CD8-positive, alpha-beta memory T cell (primary cell): ENCODE measurements at regions not wholly inside any gene's neighbourhood (a gene's known extent, or its start where the extent isn't known, plus 50 kb on each side); places are given as distances from the start of the nearest gene placed in this dataset.

ENCODE experiments used
- CTCF ChIA-PET: fragments of 350-600 bp; sonication (Branson Sonifier 250); formaldehyde crosslinking; loops from one replicate; lab custom pipeline; 2021; ENCODE audit warnings: antibody characterized with exemption; lab: Charles Lee
- POLR2A ChIA-PET: fragments of 350-600 bp; sonication (Branson Sonifier 250); formaldehyde crosslinking; loops from one replicate; lab custom pipeline; 2021; ENCODE audit warnings: antibody characterized with exemption; lab: Charles Lee
- DNase-seq, 5 donors: peaks; one replicate each; pipeline versions ENCODE4 v3.0.0 to v3.0.0-alpha.2; 2020 to 2022; ENCODE audit warnings: mixed read lengths in 1 of 5
- H3K27ac ChIP-seq: one replicate; pipeline ENCODE4 v1.7.0; 2013; ENCODE audit warnings: low read depth, mild to moderate bottlenecking, low read length, moderate library complexity
- H3K27me3 ChIP-seq: 2 replicates; pipeline ENCODE4 v1.7.0; 2013; ENCODE audit warnings: low read length, mild to moderate bottlenecking; ENCODE audit not compliant: insufficient read depth, poor library complexity, severe bottlenecking
- H3K36me3 ChIP-seq: 2 replicates; pipeline ENCODE4 v1.7.0; 2013; ENCODE audit warnings: mild to moderate bottlenecking, low read length, moderate library complexity; ENCODE audit not compliant: insufficient read depth
- H3K4me1 ChIP-seq: 2 replicates; pipeline ENCODE4 v1.7.0; 2013; ENCODE audit warnings: mild to moderate bottlenecking, low read length, moderate library complexity; ENCODE audit not compliant: insufficient read depth
- H3K4me3 ChIP-seq: 2 replicates; pipeline ENCODE4 v1.7.0; 2013; ENCODE audit warnings: mild to moderate bottlenecking, low read length
- H3K9me3 ChIP-seq: 2 replicates; pipeline ENCODE4 v1.7.0; 2013; ENCODE audit warnings: mild to moderate bottlenecking, low read length
- H3K27ac Mint-ChIP-seq, 8 donors: one replicate each; pipeline ENCODE4 v1.8.0; 2020 to 2021; ENCODE audit warnings: mixed read lengths in 8 of 8, mild to moderate bottlenecking in 6 of 8, inconsistent platforms in 3 of 8, moderate library complexity in 3 of 8
- H3K27me3 Mint-ChIP-seq, 2 donors: one replicate each; pipeline ENCODE4 v1.8.0; 2020 to 2021; ENCODE audit warnings: mixed read lengths in 2 of 2, mild to moderate bottlenecking in 1 of 2, moderate library complexity in 1 of 2
- H3K36me3 Mint-ChIP-seq, 3 donors: one replicate each; pipeline ENCODE4 v1.8.0; 2020 to 2021; ENCODE audit warnings: mixed read lengths in 3 of 3, inconsistent platforms in 1 of 3, mild to moderate bottlenecking in 1 of 3
- H3K4me1 Mint-ChIP-seq, 3 donors: one replicate each; pipeline ENCODE4 v1.8.0; 2020 to 2021; ENCODE audit warnings: mixed read lengths in 3 of 3, inconsistent platforms in 1 of 3, mild to moderate bottlenecking in 1 of 3
- H3K4me3 Mint-ChIP-seq, 7 donors: one replicate each; pipeline ENCODE4 v1.8.0; 2020 to 2021; ENCODE audit warnings: mixed read lengths in 7 of 7, mild to moderate bottlenecking in 6 of 7, moderate library complexity in 4 of 7, inconsistent platforms in 2 of 7
- H3K9me3 Mint-ChIP-seq, 5 donors: one replicate each; pipeline ENCODE4 v1.8.0; 2020 to 2022; ENCODE audit warnings: mixed read lengths in 5 of 5, mild to moderate bottlenecking in 3 of 5, moderate library complexity in 2 of 5, inconsistent platforms in 1 of 5

DNA sequence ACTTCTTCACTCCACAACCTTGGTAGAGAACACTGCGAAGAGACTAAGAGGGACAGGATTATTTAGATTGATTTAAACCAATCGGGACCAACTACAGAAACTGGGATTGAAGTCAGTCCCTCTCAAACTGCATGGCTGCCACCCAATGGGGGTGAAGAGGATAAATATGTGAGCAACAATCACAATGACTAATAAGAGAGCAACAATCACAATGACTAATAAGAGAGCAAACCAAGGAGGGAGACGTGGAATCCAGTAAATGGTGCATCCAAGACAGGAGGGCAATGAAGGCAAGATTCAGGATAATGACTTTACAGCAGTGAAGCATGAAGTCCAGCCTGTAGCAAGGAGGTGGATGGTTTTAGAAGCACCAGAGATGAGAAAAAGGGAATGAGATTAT is 322.8 kb downstream of the TTLL7 start:
- Histone ChIP-seq H3K27me3 (no peaks in the 10 kb centered on the region), H3K36me3 (no peaks in the 10 kb centered on the region), H3K4me3 (no peak overlapping the region), H3K4me1 (no peaks in the 10 kb centered on the region), H3K27ac (no peak overlapping the region), H3K9me3 (no peaks in the 10 kb centered on the region)
- Mint-ChIP-seq H3K27me3 (peaks cover 0 to 2% of the 10 kb centered on the region in 2 donors), H3K27ac (no peak overlapping the region), H3K4me3 (no peak overlapping the region), H3K4me1 (no peaks in the 10 kb centered on the region), H3K36me3 (no peaks in the 10 kb centered on the region), H3K9me3 (peaks cover 0 to 2% (median 0%) of the 10 kb centered on the region in 5 donors)
- DNase-seq: no peak
- CTCF ChIA-PET: no interaction called here
- POLR2A ChIA-PET: no interaction called here

DNA sequence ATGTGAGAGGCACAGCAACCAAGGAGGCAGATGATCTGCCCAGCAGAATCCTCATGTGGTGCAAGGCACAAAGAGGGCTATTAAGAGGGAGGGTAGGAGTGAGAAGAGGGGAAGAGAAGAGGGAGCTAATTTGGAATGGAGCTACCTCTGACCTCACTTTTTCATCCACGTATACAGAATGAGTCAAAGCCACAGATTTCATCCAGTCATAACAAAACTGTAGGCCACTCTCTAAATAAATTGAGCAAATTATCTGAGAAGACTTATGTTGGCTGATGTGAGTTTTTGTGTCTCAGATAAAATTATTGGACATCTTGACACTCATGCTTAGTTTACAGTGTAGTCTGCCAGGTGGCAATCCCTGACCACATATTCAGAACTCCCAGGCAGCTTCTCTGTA is 325.6 kb downstream of the TTLL7 start:
- POLR2A ChIA-PET: no interaction called here
- H3K27me3 Mint-ChIP-seq: peaks cover 3 to 6% of the 10 kb centered on the region in 2 donors
- peaks cover 0 to 3% (median 3%) of the 10 kb centered on the region in 5 donors for H3K9me3 Mint-ChIP-seq
- no peaks in the 10 kb centered on the region for H3K4me1 Mint-ChIP-seq
- no peaks in the 10 kb centered on the region for H3K27me3 ChIP-seq
- H3K27ac ChIP-seq: no peak overlapping the region
- no peaks in the 10 kb centered on the region for H3K36me3 ChIP-seq
- DNase-seq: no peak
- peaks cover 0 to 1% (median 0%) of the 10 kb centered on the region in 3 donors for H3K36me3 Mint-ChIP-seq
- no peaks in the 10 kb centered on the region for H3K9me3 ChIP-seq
- no peak overlapping the region for H3K4me3 ChIP-seq
- H3K4me3 Mint-ChIP-seq: no peak overlapping the region
- CTCF ChIA-PET: no interaction called here
- H3K27ac Mint-ChIP-seq: no peak overlapping the region
- H3K4me1 ChIP-seq: no peaks in the 10 kb centered on the region

DNA sequence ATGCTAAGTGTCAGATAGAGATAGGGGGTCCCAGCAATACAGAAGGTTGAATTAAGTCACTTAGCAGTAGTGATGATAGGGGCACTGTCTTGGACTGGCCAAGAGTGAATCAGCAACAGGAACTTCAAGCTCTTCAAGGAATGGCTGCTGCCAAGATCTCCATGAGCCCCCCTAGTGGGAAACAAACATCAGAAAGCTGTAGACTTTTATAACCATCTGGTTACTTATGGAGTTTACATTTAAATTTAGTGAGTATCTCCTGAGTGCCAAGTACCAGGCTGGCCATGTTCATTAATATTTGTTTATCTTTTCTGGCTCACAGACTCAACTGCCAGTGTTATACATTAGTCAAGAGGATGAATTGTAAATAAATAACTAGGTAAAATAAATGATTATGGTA is 327.3 kb downstream of the TTLL7 start:
- no peak overlapping the region for H3K4me3 Mint-ChIP-seq
- H3K27ac ChIP-seq: no peak overlapping the region
- no peaks in the 10 kb centered on the region for H3K27me3 ChIP-seq
- no peaks in the 10 kb centered on the region for H3K9me3 ChIP-seq
- H3K27ac Mint-ChIP-seq: peak overlapping the region in 1 of 8 donors; percentile 70
- no peak for DNase-seq
- H3K4me1 Mint-ChIP-seq: no peaks in the 10 kb centered on the region
- peaks cover 3 to 6% of the 10 kb centered on the region in 2 donors for H3K27me3 Mint-ChIP-seq
- H3K36me3 Mint-ChIP-seq: peaks cover 0 to 1% (median 0%) of the 10 kb centered on the region in 3 donors
- no peak overlapping the region for H3K4me3 ChIP-seq
- ChIA-PET POLR2A (no interaction called here), CTCF (no interaction called here)
- no peaks in the 10 kb centered on the region for H3K4me1 ChIP-seq
- H3K36me3 ChIP-seq: no peaks in the 10 kb centered on the region
- H3K9me3 Mint-ChIP-seq: peaks cover 0 to 5% (median 3%) of the 10 kb centered on the region in 5 donors

DNA sequence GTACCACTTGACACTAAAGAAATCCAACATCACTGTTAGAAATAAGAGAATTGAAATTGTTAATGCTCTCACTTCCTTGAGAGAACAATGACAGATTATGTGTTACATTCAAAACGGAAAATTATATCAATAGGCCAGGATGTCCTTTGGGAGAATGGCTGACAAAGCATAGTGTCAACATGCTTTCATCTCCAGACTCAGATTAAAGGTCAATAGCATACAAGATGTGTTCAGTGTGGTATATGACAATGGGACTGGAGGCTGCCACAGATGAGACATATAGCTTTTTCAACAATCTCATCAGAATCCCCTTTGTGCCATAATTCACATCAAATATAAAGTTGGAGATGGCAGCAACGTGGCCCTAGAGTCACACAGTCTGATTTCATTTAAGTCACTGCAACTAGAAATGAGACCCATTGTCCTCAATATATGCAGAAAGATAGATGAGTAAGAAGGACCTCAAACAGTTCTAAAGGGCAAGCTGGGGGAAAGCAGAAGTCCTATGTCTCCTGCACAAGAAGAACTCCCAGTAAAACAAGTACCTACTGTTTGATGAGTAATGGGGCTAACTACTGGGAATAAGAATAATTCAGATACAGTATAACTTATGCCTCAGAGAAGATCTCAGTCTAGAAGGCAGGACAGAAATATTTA is 327.9 kb downstream of the TTLL7 start:
- CTCF ChIA-PET: no interaction called here

DNA sequence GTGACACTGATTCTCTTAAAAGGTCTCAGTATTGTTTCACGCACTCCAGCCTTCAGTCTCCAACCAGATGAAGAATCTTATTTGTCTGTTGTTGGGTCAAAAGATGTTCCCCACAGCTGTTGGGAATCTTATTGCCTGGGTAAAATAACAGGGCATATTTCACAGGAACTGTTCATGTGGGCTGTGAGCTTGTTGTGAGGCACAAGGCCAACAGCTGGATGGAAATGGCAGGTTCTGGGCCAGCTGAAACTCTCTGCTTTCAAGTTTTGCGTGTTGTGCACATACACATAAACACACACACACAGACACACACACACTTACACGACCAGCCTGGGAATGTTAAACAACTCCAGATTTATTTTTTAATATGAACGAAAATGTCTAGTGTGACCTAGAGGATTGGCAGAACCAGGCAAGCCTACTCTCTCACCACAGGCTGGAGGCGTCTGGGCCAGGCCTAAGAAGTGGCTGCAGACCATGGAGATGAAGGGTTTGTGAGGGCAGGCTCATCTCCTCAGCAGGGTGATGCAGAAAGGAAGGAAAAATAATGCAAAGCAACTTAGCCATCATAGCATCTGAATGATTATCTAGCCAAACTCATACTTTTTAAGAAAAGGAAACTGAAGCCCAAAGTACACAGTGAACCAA is 357.0 kb downstream of the TTLL7 start:
- H3K4me1 Mint-ChIP-seq: no peaks in the 10 kb centered on the region
- ChIA-PET CTCF (no interaction called here), POLR2A (no interaction called here)
- no peak for DNase-seq
- H3K27me3 Mint-ChIP-seq: no peaks in the 10 kb centered on the region
- no peaks in the 10 kb centered on the region for H3K9me3 ChIP-seq
- H3K4me3 ChIP-seq: no peak overlapping the region
- no peaks in the 10 kb centered on the region for H3K36me3 Mint-ChIP-seq
- peaks cover 0 to 4% (median 2%) of the 10 kb centered on the region in 5 donors for H3K9me3 Mint-ChIP-seq
- H3K27ac ChIP-seq: no peak overlapping the region
- H3K4me3 Mint-ChIP-seq: no peak overlapping the region
- no peaks in the 10 kb centered on the region for H3K36me3 ChIP-seq
- H3K27ac Mint-ChIP-seq: no peak overlapping the region
- no peaks in the 10 kb centered on the region for H3K4me1 ChIP-seq
- no peaks in the 10 kb centered on the region for H3K27me3 ChIP-seq

More for the DNA sequence above, 327.9 kb downstream of the TTLL7 start:
- Histone ChIP-seq H3K4me1 (no peaks in the 10 kb centered on the region), H3K9me3 (no peaks in the 10 kb centered on the region), H3K36me3 (no peaks in the 10 kb centered on the region), H3K4me3 (no peak overlapping the region), H3K27ac (no peak overlapping the region), H3K27me3 (no peaks in the 10 kb centered on the region)
- Mint-ChIP-seq H3K4me1 (no peaks in the 10 kb centered on the region), H3K4me3 (no peak overlapping the region), H3K27ac (peak overlapping the region in 1 of 8 donors; percentile 70), H3K36me3 (peaks cover 0 to 1% (median 0%) of the 10 kb centered on the region in 3 donors), H3K9me3 (peaks cover 0 to 5% (median 3%) of the 10 kb centered on the region in 5 donors), H3K27me3 (peaks cover 3 to 6% of the 10 kb centered on the region in 2 donors)
- POLR2A ChIA-PET: no interaction called here
- DNase-seq: no peak

DNA sequence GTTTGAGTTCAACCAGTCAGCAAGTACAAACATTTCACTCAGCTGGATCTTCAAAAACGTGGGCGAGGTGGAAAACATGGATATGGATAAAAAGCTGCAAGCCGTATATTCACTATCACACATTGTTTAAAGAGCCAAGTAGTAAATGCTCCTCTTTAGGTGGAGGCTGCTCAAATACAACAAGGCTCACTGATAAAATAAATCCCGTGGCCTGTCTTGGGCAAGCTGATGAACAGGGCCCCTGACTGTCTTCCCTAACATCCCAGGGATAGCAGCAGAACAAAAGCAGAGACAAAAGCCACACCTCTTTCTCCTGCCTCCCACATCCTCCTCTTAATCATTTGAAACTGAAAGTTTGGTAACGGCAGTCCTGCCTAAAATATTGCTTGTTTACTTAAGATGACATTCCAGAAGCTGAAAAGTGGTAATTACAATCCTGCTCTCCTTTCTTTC is 357.7 kb downstream of the TTLL7 start:
- ChIA-PET CTCF (no interaction called here), POLR2A (no interaction called here)
- Mint-ChIP-seq H3K27ac (no peak overlapping the region), H3K36me3 (no peaks in the 10 kb centered on the region), H3K27me3 (no peaks in the 10 kb centered on the region), H3K9me3 (peaks cover 0 to 4% (median 2%) of the 10 kb centered on the region in 5 donors), H3K4me1 (no peaks in the 10 kb centered on the region), H3K4me3 (no peak overlapping the region)
- no peaks in the 10 kb centered on the region for H3K27me3 ChIP-seq
- no peak overlapping the region for H3K27ac ChIP-seq
- no peaks in the 10 kb centered on the region for H3K4me1 ChIP-seq
- no peaks in the 10 kb centered on the region for H3K36me3 ChIP-seq
- no peak overlapping the region for H3K4me3 ChIP-seq
- DNase-seq: no peak
- no peaks in the 10 kb centered on the region for H3K9me3 ChIP-seq

DNA sequence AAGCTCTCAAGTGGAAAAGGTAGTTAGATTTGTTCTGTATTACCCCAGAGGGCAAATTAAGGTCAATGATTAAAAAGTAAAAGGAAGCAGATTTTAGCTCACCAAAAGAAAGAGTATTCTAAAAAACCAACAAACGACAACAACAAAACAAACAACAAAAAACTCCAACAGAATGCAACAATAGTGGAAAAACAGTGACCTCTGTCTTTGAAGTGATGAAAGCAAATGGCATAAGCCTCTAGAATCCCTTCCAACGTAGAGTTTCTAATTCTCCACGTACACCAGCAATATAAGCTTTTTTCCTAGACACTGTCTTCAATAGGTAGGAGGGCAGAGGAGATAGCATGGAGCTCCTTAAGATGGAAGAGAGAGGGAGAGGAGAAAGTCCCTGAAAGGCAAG is 359.1 kb downstream of the TTLL7 start:
- Histone ChIP-seq H3K36me3 (no peaks in the 10 kb centered on the region), H3K27ac (no peak overlapping the region), H3K4me3 (no peak overlapping the region), H3K27me3 (no peaks in the 10 kb centered on the region), H3K9me3 (no peaks in the 10 kb centered on the region), H3K4me1 (no peaks in the 10 kb centered on the region)
- CTCF ChIA-PET: no interaction called here
- Mint-ChIP-seq H3K4me3 (no peak overlapping the region), H3K27ac (no peak overlapping the region), H3K9me3 (peaks cover 0 to 4% (median 0%) of the 10 kb centered on the region in 5 donors), H3K4me1 (no peaks in the 10 kb centered on the region), H3K27me3 (no peaks in the 10 kb centered on the region), H3K36me3 (no peaks in the 10 kb centered on the region)
- POLR2A ChIA-PET: no interaction called here
- DNase-seq: no peak

DNA sequence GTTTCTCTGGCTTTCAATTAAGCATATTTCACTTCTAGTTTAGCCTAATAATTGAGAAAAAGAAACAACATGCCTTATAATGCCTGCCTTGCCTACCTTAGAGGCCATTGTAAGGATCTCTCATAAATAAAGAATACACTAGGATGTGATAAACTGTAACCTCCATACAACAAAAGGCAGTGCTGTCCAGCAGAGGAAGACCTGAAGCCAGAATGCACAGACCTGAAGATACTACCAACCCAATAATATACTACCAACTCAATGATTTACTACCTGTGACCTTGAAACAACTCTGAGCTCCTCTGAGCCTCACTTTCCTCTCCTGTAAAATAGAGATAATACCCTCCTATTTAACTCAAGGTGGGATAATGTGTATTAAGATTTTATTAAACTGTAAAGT is 361.3 kb downstream of the TTLL7 start:
- ChIA-PET CTCF (no interaction called here), POLR2A (no interaction called here)
- H3K4me3 ChIP-seq: no peak overlapping the region
- Mint-ChIP-seq H3K4me1 (no peaks in the 10 kb centered on the region), H3K9me3 (peaks cover 0 to 4% (median 0%) of the 10 kb centered on the region in 5 donors), H3K4me3 (no peak overlapping the region), H3K27ac (no peak overlapping the region), H3K27me3 (no peaks in the 10 kb centered on the region), H3K36me3 (no peaks in the 10 kb centered on the region)
- no peaks in the 10 kb centered on the region for H3K9me3 ChIP-seq
- no peak overlapping the region for H3K27ac ChIP-seq
- no peaks in the 10 kb centered on the region for H3K4me1 ChIP-seq
- H3K27me3 ChIP-seq: no peaks in the 10 kb centered on the region
- no peak for DNase-seq
- H3K36me3 ChIP-seq: no peaks in the 10 kb centered on the region
